CD8-positive, alpha-beta memory T cell (primary cell): ENCODE measurements at regions not wholly inside any gene's neighbourhood (a gene's known extent, or its start where the extent isn't known, plus 50 kb on each side); places are given as distances from the start of the nearest gene placed in this dataset.

ENCODE experiments used
- CTCF ChIA-PET: fragments of 350-600 bp; sonication (Branson Sonifier 250); formaldehyde crosslinking; loops from one replicate; lab custom pipeline; 2021; ENCODE audit warnings: antibody characterized with exemption; lab: Charles Lee
- POLR2A ChIA-PET: fragments of 350-600 bp; sonication (Branson Sonifier 250); formaldehyde crosslinking; loops from one replicate; lab custom pipeline; 2021; ENCODE audit warnings: antibody characterized with exemption; lab: Charles Lee
- DNase-seq, 5 donors: peaks; one replicate each; pipeline versions ENCODE4 v3.0.0 to v3.0.0-alpha.2; 2020 to 2022; ENCODE audit warnings: mixed read lengths in 1 of 5
- H3K27ac ChIP-seq: one replicate; pipeline ENCODE4 v1.7.0; 2013; ENCODE audit warnings: low read depth, mild to moderate bottlenecking, low read length, moderate library complexity
- H3K27me3 ChIP-seq: 2 replicates; pipeline ENCODE4 v1.7.0; 2013; ENCODE audit warnings: low read length, mild to moderate bottlenecking; ENCODE audit not compliant: insufficient read depth, poor library complexity, severe bottlenecking
- H3K36me3 ChIP-seq: 2 replicates; pipeline ENCODE4 v1.7.0; 2013; ENCODE audit warnings: mild to moderate bottlenecking, low read length, moderate library complexity; ENCODE audit not compliant: insufficient read depth
- H3K4me1 ChIP-seq: 2 replicates; pipeline ENCODE4 v1.7.0; 2013; ENCODE audit warnings: mild to moderate bottlenecking, low read length, moderate library complexity; ENCODE audit not compliant: insufficient read depth
- H3K4me3 ChIP-seq: 2 replicates; pipeline ENCODE4 v1.7.0; 2013; ENCODE audit warnings: mild to moderate bottlenecking, low read length
- H3K9me3 ChIP-seq: 2 replicates; pipeline ENCODE4 v1.7.0; 2013; ENCODE audit warnings: mild to moderate bottlenecking, low read length
- H3K27ac Mint-ChIP-seq, 8 donors: one replicate each; pipeline ENCODE4 v1.8.0; 2020 to 2021; ENCODE audit warnings: mixed read lengths in 8 of 8, mild to moderate bottlenecking in 6 of 8, inconsistent platforms in 3 of 8, moderate library complexity in 3 of 8
- H3K27me3 Mint-ChIP-seq, 2 donors: one replicate each; pipeline ENCODE4 v1.8.0; 2020 to 2021; ENCODE audit warnings: mixed read lengths in 2 of 2, mild to moderate bottlenecking in 1 of 2, moderate library complexity in 1 of 2
- H3K36me3 Mint-ChIP-seq, 3 donors: one replicate each; pipeline ENCODE4 v1.8.0; 2020 to 2021; ENCODE audit warnings: mixed read lengths in 3 of 3, inconsistent platforms in 1 of 3, mild to moderate bottlenecking in 1 of 3
- H3K4me1 Mint-ChIP-seq, 3 donors: one replicate each; pipeline ENCODE4 v1.8.0; 2020 to 2021; ENCODE audit warnings: mixed read lengths in 3 of 3, inconsistent platforms in 1 of 3, mild to moderate bottlenecking in 1 of 3
- H3K4me3 Mint-ChIP-seq, 7 donors: one replicate each; pipeline ENCODE4 v1.8.0; 2020 to 2021; ENCODE audit warnings: mixed read lengths in 7 of 7, mild to moderate bottlenecking in 6 of 7, moderate library complexity in 4 of 7, inconsistent platforms in 2 of 7
- H3K9me3 Mint-ChIP-seq, 5 donors: one replicate each; pipeline ENCODE4 v1.8.0; 2020 to 2022; ENCODE audit warnings: mixed read lengths in 5 of 5, mild to moderate bottlenecking in 3 of 5, moderate library complexity in 2 of 5, inconsistent platforms in 1 of 5

GRCh38 chr17:10993126-10993525 is 155.2 kb upstream of the PIRT start:
- POLR2A ChIA-PET: no interaction called here
- Mint-ChIP-seq H3K4me3 (no peak overlapping the region), H3K4me1 (no peaks in the 10 kb centered on the region)

GRCh38 chr17:10992106-10992880 is 154.4 kb upstream of the PIRT start:
- no peak overlapping the region for H3K27ac Mint-ChIP-seq
- peaks cover 0 to 5% (median 2%) of the 10 kb centered on the region in 5 donors for H3K9me3 Mint-ChIP-seq
- H3K36me3 Mint-ChIP-seq: no peaks in the 10 kb centered on the region
- H3K4me3 Mint-ChIP-seq: no peak overlapping the region
- Histone ChIP-seq H3K27me3 (no peaks in the 10 kb centered on the region), H3K4me1 (no peaks in the 10 kb centered on the region), H3K9me3 (no peaks in the 10 kb centered on the region), H3K36me3 (no peaks in the 10 kb centered on the region), H3K27ac (no peak overlapping the region), H3K4me3 (no peak overlapping the region)
- no peak for DNase-seq
- ChIA-PET POLR2A (no interaction called here), CTCF (no interaction called here)
- peaks cover 0 to 5% of the 10 kb centered on the region in 2 donors for H3K27me3 Mint-ChIP-seq
- H3K4me1 Mint-ChIP-seq: no peaks in the 10 kb centered on the region

More at GRCh38 chr17:10993126-10993525, 155.2 kb upstream of the PIRT start:
- Histone ChIP-seq H3K36me3 (no peaks in the 10 kb centered on the region), H3K4me3 (no peak overlapping the region), H3K4me1 (no peaks in the 10 kb centered on the region), H3K27ac (no peak overlapping the region), H3K27me3 (no peaks in the 10 kb centered on the region), H3K9me3 (no peaks in the 10 kb centered on the region)
- DNase-seq: no peak
- Mint-ChIP-seq H3K36me3 (no peaks in the 10 kb centered on the region), H3K27me3 (peaks cover 0 to 5% of the 10 kb centered on the region in 2 donors), H3K9me3 (peaks cover 0 to 5% (median 2%) of the 10 kb centered on the region in 5 donors), H3K27ac (no peak overlapping the region)
- CTCF ChIA-PET: interaction anchor here (1.4 kb wide), 1 partner anchor 11 kb away, joined by 3 read pairs; no protein-coding TSS in a partner anchor

GRCh38 chr17:10987786-10988185 is 149.9 kb upstream of the PIRT start:
- CTCF ChIA-PET: no interaction called here

GRCh38 chr17:10984220-10984619 is 146.3 kb upstream of the PIRT start:
- H3K4me3 Mint-ChIP-seq: no peak overlapping the region
- Histone ChIP-seq H3K27ac (no peak overlapping the region), H3K36me3 (no peaks in the 10 kb centered on the region), H3K4me1 (no peaks in the 10 kb centered on the region), H3K9me3 (no peaks in the 10 kb centered on the region), H3K4me3 (no peak overlapping the region), H3K27me3 (no peaks in the 10 kb centered on the region)
- no peaks in the 10 kb centered on the region for H3K36me3 Mint-ChIP-seq
- no peak overlapping the region for H3K27ac Mint-ChIP-seq
- DNase-seq: no peak
- ChIA-PET CTCF (no interaction called here), POLR2A (no interaction called here)
- H3K4me1 Mint-ChIP-seq: no peaks in the 10 kb centered on the region
- H3K27me3 Mint-ChIP-seq: peaks cover 0 to 4% of the 10 kb centered on the region in 2 donors
- H3K9me3 Mint-ChIP-seq: no peaks in the 10 kb centered on the region

More at GRCh38 chr17:10987786-10988185, 149.9 kb upstream of the PIRT start:
- H3K9me3 Mint-ChIP-seq: no peaks in the 10 kb centered on the region
- POLR2A ChIA-PET: no interaction called here
- Histone ChIP-seq H3K27me3 (no peaks in the 10 kb centered on the region), H3K9me3 (no peaks in the 10 kb centered on the region), H3K27ac (no peak overlapping the region), H3K36me3 (no peaks in the 10 kb centered on the region), H3K4me3 (no peak overlapping the region), H3K4me1 (no peaks in the 10 kb centered on the region)
- H3K27me3 Mint-ChIP-seq: peaks cover 0 to 5% of the 10 kb centered on the region in 2 donors
- no peaks in the 10 kb centered on the region for H3K4me1 Mint-ChIP-seq
- no peak overlapping the region for H3K27ac Mint-ChIP-seq
- H3K4me3 Mint-ChIP-seq: no peak overlapping the region
- H3K36me3 Mint-ChIP-seq: no peaks in the 10 kb centered on the region
- no peak for DNase-seq

- POLR2A ChIA-PET: no interaction called here
- H3K27me3 ChIP-seq: no peaks in the 10 kb centered on the region
- no peak overlapping the region for H3K4me3 ChIP-seq
- H3K27ac ChIP-seq: no peak overlapping the region
- no peak overlapping the region for H3K27ac Mint-ChIP-seq
- H3K4me1 ChIP-seq: no peaks in the 10 kb centered on the region
- peaks cover 5 to 10% of the 10 kb centered on the region in 2 donors for H3K27me3 Mint-ChIP-seq
- no peak for DNase-seq
- no peaks in the 10 kb centered on the region for H3K9me3 ChIP-seq
- CTCF ChIA-PET: no interaction called here
- no peak overlapping the region for H3K4me3 Mint-ChIP-seq
- no peaks in the 10 kb centered on the region for H3K36me3 ChIP-seq
- no peaks in the 10 kb centered on the region for H3K36me3 Mint-ChIP-seq
- H3K4me1 Mint-ChIP-seq: no peaks in the 10 kb centered on the region
- peaks cover 0 to 3% (median 0%) of the 10 kb centered on the region in 5 donors for H3K9me3 Mint-ChIP-seq
Measured at GRCh38 chr17:10976401-10976800, 138.5 kb upstream of the PIRT start.

GRCh38 chr17:10968007-10968406 is 130.1 kb upstream of the PIRT start:
- no peaks in the 10 kb centered on the region for H3K27me3 ChIP-seq
- CTCF ChIA-PET: no interaction called here
- H3K27me3 Mint-ChIP-seq: peaks cover 0 to 4% of the 10 kb centered on the region in 2 donors
- H3K4me1 Mint-ChIP-seq: no peaks in the 10 kb centered on the region
- no peak overlapping the region for H3K4me3 ChIP-seq
- no peak for DNase-seq
- H3K9me3 ChIP-seq: no peaks in the 10 kb centered on the region
- peaks cover 0 to 5% (median 2%) of the 10 kb centered on the region in 5 donors for H3K9me3 Mint-ChIP-seq
- no peaks in the 10 kb centered on the region for H3K36me3 ChIP-seq
- H3K27ac ChIP-seq: no peak overlapping the region
- no peak overlapping the region for H3K27ac Mint-ChIP-seq
- POLR2A ChIA-PET: no interaction called here
- H3K4me1 ChIP-seq: no peaks in the 10 kb centered on the region
- H3K4me3 Mint-ChIP-seq: no peak overlapping the region
- no peaks in the 10 kb centered on the region for H3K36me3 Mint-ChIP-seq

GRCh38 chr17:10956821-10957220 is 118.9 kb upstream of the PIRT start:
- Histone ChIP-seq H3K27ac (no peak overlapping the region), H3K4me1 (no peaks in the 10 kb centered on the region), H3K36me3 (no peaks in the 10 kb centered on the region), H3K9me3 (no peaks in the 10 kb centered on the region), H3K4me3 (no peak overlapping the region), H3K27me3 (no peaks in the 10 kb centered on the region)
- H3K27ac Mint-ChIP-seq: no peak overlapping the region
- peaks cover 0 to 6% (median 0%) of the 10 kb centered on the region in 5 donors for H3K9me3 Mint-ChIP-seq
- CTCF ChIA-PET: no interaction called here
- peaks cover 5 to 10% of the 10 kb centered on the region in 2 donors for H3K27me3 Mint-ChIP-seq
- H3K4me3 Mint-ChIP-seq: no peak overlapping the region
- POLR2A ChIA-PET: no interaction called here
- H3K36me3 Mint-ChIP-seq: no peaks in the 10 kb centered on the region
- no peaks in the 10 kb centered on the region for H3K4me1 Mint-ChIP-seq
- DNase-seq: no peak

GRCh38 chr17:10944819-10945218 is 106.9 kb upstream of the PIRT start:
- POLR2A ChIA-PET: no interaction called here
- CTCF ChIA-PET: no interaction called here
- no peaks in the 10 kb centered on the region for H3K36me3 ChIP-seq
- no peak for DNase-seq
- H3K27ac ChIP-seq: no peak overlapping the region
- peaks cover 0 to 5% of the 10 kb centered on the region in 2 donors for H3K27me3 Mint-ChIP-seq
- H3K27me3 ChIP-seq: no peaks in the 10 kb centered on the region
- H3K9me3 Mint-ChIP-seq: no peaks in the 10 kb centered on the region
- no peaks in the 10 kb centered on the region for H3K4me1 Mint-ChIP-seq
- no peaks in the 10 kb centered on the region for H3K4me1 ChIP-seq
- H3K4me3 Mint-ChIP-seq: no peak overlapping the region
- no peaks in the 10 kb centered on the region for H3K9me3 ChIP-seq
- H3K27ac Mint-ChIP-seq: no peak overlapping the region
- H3K4me3 ChIP-seq: no peak overlapping the region
- no peaks in the 10 kb centered on the region for H3K36me3 Mint-ChIP-seq
